Glutamatergic neuron (in vitro differentiated cells): ENCODE measurements at regions not wholly inside any gene's neighbourhood (a gene's known extent, or its start where the extent isn't known, plus 50 kb on each side); places are given as distances from the start of the nearest gene placed in this dataset.

Experiments used
- DNase-seq: peaks from one replicate; pipeline ENCODE4 v3.0.0; 2022
- H3K27ac Mint-ChIP-seq: one replicate; pipeline ENCODE4 v1.8.0; 2020; ENCODE audit warnings: mild to moderate bottlenecking, mixed read lengths, inconsistent platforms; ENCODE audit not compliant: unreplicated experiment
- H3K27me3 Mint-ChIP-seq: one replicate; pipeline ENCODE4 v1.8.0; 2020; ENCODE audit warnings: mild to moderate bottlenecking, moderate library complexity, mixed read lengths, inconsistent platforms; ENCODE audit not compliant: unreplicated experiment
- H3K36me3 Mint-ChIP-seq: one replicate; pipeline ENCODE4 v1.8.0; 2020; ENCODE audit warnings: mild to moderate bottlenecking, mixed read lengths, inconsistent platforms; ENCODE audit not compliant: unreplicated experiment
- H3K4me1 Mint-ChIP-seq: one replicate; pipeline ENCODE4 v1.8.0; 2020; ENCODE audit warnings: mild to moderate bottlenecking, low read depth, mixed read lengths, inconsistent platforms; ENCODE audit not compliant: unreplicated experiment
- H3K4me3 Mint-ChIP-seq: one replicate; pipeline ENCODE4 v1.8.0; 2020; ENCODE audit warnings: mild to moderate bottlenecking, mixed read lengths, inconsistent platforms; ENCODE audit not compliant: unreplicated experiment
- H3K9me3 Mint-ChIP-seq: one replicate; pipeline ENCODE4 v1.8.0; 2020; ENCODE audit warnings: mild to moderate bottlenecking, moderate library complexity, mixed read lengths, inconsistent platforms; ENCODE audit not compliant: unreplicated experiment
- TF ChIP-seq, protein P1 (sequence below): fragments of 200-600 bp; sonication (generic); IDR thresholded peaks from one replicate; pipeline ENCODE4 v1.5.0; 2021; ENCODE audit not compliant: partially characterized antibody, unreplicated experiment

DNA sequence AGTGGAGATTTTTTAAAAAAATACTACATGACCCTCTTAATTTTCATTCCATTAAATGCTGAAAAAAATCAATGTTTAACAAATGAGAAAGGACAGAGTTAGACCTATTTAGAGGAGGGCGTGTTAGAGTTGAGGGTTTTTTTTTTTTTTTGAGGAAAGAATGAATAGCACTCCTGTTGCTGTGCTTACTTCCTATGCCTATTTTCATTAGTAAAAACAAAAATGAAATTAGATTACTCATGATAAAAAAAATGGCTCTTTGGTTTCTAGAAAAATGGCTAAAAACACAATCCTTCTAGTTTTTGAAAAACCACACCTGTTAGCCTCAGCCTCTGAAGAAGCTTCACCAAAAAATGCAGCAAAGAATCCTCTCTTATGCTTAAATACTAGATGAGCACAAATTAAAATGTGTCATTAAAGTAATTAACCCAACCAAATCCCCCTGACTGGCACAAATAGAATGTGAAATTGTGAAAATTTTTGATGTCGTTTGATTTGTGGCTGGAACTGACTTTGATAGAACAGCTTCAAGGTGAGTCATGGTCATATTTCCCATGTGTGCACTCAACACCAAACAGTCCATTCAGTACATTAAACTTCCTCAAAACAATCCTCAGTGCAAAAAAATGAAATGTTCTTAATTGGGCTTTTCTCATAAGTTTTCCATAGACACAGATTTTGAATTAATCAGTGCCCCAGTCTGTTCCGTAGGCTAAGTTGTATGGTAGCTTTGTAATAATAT is 98.0 kb downstream of the MACIR start:
- TF ChIP-seq, protein P1, sequence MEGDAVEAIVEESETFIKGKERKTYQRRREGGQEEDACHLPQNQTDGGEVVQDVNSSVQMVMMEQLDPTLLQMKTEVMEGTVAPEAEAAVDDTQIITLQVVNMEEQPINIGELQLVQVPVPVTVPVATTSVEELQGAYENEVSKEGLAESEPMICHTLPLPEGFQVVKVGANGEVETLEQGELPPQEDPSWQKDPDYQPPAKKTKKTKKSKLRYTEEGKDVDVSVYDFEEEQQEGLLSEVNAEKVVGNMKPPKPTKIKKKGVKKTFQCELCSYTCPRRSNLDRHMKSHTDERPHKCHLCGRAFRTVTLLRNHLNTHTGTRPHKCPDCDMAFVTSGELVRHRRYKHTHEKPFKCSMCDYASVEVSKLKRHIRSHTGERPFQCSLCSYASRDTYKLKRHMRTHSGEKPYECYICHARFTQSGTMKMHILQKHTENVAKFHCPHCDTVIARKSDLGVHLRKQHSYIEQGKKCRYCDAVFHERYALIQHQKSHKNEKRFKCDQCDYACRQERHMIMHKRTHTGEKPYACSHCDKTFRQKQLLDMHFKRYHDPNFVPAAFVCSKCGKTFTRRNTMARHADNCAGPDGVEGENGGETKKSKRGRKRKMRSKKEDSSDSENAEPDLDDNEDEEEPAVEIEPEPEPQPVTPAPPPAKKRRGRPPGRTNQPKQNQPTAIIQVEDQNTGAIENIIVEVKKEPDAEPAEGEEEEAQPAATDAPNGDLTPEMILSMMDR = no peak
- Mint-ChIP-seq H3K27ac (no peak overlapping the region), H3K27me3 (no peaks in the 10 kb centered on the region), H3K4me3 (no peak overlapping the region), H3K4me1 (peaks cover 1% of the 10 kb centered on the region), H3K36me3 (no peaks in the 10 kb centered on the region), H3K9me3 (no peaks in the 10 kb centered on the region)
- no peak for DNase-seq

GRCh38 chr5:103355579-103355978 is 97.0 kb downstream of the MACIR start:
- DNase-seq = no peak
- TF ChIP-seq, protein P1 = no peak
- peaks cover 1% of the 10 kb centered on the region for H3K4me1 Mint-ChIP-seq
- H3K27ac Mint-ChIP-seq = no peak overlapping the region
- H3K4me3 Mint-ChIP-seq = no peak overlapping the region
- H3K27me3 Mint-ChIP-seq = no peaks in the 10 kb centered on the region
- no peaks in the 10 kb centered on the region for H3K9me3 Mint-ChIP-seq
- H3K36me3 Mint-ChIP-seq = no peaks in the 10 kb centered on the region

DNA sequence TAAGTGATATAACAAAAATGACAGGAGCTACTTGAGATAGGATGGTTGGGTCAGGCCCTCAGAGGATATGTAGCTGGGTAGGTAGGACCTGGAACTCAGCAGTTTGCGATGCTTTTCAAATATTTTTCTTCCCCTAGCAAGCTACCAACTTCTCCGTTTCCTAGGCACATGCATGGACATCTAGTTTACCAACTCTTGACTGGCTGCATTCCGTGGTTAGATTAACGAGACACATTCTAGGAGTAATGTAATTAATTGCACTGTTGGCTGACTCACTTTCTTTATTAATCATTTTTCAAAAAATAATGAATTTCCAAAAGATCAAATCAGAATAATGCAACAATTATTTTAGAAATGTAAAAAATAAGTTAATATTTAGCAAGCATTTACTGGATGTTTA is 95.9 kb downstream of the MACIR start:
- no peaks in the 10 kb centered on the region for H3K36me3 Mint-ChIP-seq

DNA sequence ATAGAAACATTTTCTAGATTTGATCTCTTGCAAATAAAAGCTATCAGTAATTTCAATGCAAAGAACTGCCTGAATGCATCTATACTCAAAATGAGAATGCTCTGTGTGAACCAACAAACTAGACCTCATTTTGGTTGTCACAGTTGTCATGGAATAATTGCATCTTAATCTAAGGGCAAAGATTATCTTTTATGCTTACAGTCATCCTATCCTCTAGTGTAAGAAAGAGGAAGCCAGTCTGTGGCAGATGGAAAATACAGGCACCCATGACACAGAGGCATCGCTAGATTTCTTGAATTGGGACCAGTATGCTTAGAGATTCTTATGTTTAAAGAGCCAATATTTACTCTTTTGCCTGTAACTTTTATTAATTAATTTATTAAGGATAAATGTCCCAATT is 95.0 kb downstream of the MACIR start:
- Mint-ChIP-seq H3K4me3 (no peak overlapping the region), H3K4me1 (peaks cover 1% of the 10 kb centered on the region), H3K9me3 (no peaks in the 10 kb centered on the region), H3K27me3 (no peaks in the 10 kb centered on the region), H3K27ac (no peak overlapping the region), H3K36me3 (no peaks in the 10 kb centered on the region)
- no peak for DNase-seq
- TF ChIP-seq, protein P1 = no peak

More for the DNA sequence above, 95.9 kb downstream of the MACIR start:
- TF ChIP-seq, protein P1 = no peak
- no peak for DNase-seq
- no peak overlapping the region for H3K27ac Mint-ChIP-seq
- H3K4me3 Mint-ChIP-seq = no peak overlapping the region
- no peaks in the 10 kb centered on the region for H3K9me3 Mint-ChIP-seq
- peaks cover 1% of the 10 kb centered on the region for H3K4me1 Mint-ChIP-seq
- H3K27me3 Mint-ChIP-seq = no peaks in the 10 kb centered on the region

DNA sequence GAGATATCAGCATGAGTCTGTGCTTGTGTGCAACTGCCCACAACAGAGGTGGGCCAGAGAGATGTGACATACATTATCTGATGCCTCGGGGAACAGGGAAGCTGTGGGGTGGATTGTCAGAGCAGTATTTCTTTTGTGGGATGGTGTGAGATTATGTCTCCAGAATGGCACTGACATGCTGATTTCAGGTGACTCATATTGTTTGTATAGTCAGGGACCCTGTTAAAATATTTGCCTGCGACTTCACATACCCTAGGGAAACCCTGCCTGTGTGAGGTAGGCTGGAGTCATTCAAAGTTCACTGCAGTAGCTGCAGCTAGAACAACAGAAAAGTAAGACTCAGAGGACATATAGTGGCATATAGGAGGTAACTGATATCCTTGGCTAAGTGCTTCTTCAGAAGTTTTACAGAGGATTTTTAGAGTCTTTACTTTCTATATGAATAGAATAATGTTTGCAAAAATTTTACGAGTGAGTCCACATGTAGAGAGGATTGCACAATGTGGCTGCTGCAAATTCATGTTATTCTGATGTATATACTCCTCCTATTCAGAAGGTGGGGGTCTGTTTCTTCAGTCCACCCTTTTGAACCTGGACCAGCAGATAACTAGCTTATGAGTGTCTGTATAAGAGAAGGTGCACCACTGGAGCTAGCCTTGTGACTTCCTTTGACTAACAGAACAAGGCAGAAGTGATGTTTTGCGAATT is 89.3 kb downstream of the MACIR start:
- H3K27ac Mint-ChIP-seq = no peak overlapping the region
- H3K36me3 Mint-ChIP-seq = no peaks in the 10 kb centered on the region
- TF ChIP-seq, protein P1 = no peak
- no peaks in the 10 kb centered on the region for H3K27me3 Mint-ChIP-seq
- H3K4me3 Mint-ChIP-seq = no peak overlapping the region
- no peaks in the 10 kb centered on the region for H3K9me3 Mint-ChIP-seq
- DNase-seq = no peak
- no peaks in the 10 kb centered on the region for H3K4me1 Mint-ChIP-seq
